ENCODE measurements at regions not wholly inside any gene's neighbourhood (a gene's known extent, or its start where the extent isn't known, plus 50 kb on each side); places are given as distances from the start of the nearest gene placed in this dataset.

- no peak for DNase-seq
- intact Hi-C loops (cut with DNase I): no loop called here
Observed at GRCh38 chr7:10797157-10797556, 176.5 kb upstream of the PHF14 start.

- DNase-seq: no peak
- intact Hi-C loops (cut with DNase I): no loop called here
Observed at GRCh38 chr7:10798044-10798443, 175.6 kb upstream of the PHF14 start.

- intact Hi-C loops (cut with DNase I): no loop called here
- no peak for DNase-seq
Observed at GRCh38 chr7:10799475-10799874, 174.2 kb upstream of the PHF14 start.

DNA sequence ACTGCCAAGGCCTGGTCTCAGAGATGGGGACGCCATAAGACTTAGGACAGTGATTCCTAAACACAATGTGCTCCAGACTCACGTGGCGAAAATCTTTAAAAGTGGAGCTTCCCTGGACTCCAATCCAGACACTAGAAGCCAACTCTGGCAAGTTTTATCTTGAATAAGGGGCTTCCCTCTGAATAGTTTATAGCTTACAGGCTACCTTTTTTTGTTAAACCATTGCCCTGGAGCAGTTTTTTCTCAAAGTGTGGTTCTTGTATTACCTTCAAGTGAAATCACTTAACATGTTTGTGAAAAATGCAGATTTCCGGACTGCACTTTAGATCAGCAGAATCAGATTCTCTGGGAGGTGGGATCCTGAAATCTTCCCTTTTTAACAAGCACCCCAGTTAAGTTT, 171.7 kb upstream of the PHF14 start:
- intact Hi-C loops (cut with DNase I): no loop called here
- DNase-seq: no peak

- intact Hi-C loops (cut with DNase I): no loop called here
- no peak for DNase-seq
Observed at GRCh38 chr7:10802526-10802925, 171.1 kb upstream of the PHF14 start.

GRCh38 chr7:10803720-10804119, 170.0 kb upstream of the PHF14 start:
- DNase-seq: no peak
- intact Hi-C loops (cut with DNase I): no loop called here

- DNase-seq: no peak
- intact Hi-C loops (cut with DNase I): no loop called here
Observed at GRCh38 chr7:10804770-10805169, 168.9 kb upstream of the PHF14 start.

GRCh38 chr7:10815546-10815945, 158.1 kb upstream of the PHF14 start:
- intact Hi-C loops (cut with DNase I): no loop called here
- DNase-seq: no peak

DNA sequence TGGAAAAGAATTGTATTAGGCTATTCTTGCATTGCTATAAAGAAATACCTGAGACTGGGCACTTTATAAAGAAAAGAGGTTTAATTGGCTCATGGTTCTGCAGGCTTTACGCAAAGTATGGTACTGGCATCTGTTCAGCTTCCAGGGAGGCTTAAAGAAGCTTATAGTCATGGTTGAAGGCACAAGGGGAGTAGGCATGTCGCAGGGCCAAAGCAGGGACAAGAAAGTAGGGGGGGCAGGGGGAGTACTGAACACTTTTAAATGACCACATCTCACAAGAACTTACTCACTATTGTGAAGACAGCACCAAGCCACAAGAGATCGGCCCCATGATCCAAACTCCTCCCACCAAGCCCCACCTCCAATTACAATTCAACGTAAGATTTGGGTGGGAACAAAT, 152.5 kb upstream of the PHF14 start:
- no peak for DNase-seq
- intact Hi-C loops (cut with DNase I): no loop called here

DNA sequence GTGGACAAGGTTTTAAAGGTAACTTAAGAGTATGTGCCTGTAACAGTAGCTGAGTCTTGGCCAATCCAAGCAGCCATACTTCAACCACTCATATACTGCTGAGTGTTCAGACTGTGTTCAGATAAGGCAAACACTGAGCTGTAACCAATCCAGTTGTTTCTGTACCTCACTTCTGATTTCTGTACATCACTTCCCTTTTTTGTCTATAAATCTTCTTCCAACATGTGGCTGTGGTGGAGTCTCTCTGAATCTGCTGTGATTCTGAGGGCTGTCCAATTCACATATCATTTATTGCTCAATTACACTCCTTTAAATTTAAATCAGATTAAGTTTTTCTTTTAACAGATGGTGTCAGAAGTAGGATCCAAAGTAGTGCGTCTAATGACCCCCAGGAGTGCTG, 149.5 kb upstream of the PHF14 start:
- intact Hi-C loops (cut with DNase I): no loop called here
- DNase-seq: no peak

GRCh38 chr7:10838228-10838627, 135.4 kb upstream of the PHF14 start:
- no peak for DNase-seq
- intact Hi-C loops (cut with DNase I): no loop called here

DNA sequence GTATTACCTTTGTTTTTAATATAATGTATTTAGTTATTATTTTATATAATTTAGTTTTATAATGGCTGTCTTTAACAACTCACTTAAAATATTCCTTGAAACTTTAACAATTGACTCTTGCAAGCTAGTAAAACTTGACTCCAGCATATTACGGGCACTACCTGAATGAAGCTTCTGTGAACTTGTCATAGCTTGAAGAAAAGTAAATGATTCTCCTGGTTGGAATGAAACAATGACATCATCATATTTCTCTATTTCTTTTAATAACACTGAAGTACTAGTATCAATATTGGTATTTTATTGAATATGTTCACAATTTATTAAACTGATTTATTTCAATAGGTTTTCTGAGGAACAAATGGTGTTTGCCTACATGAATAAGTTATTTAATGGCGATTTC, 128.4 kb upstream of the PHF14 start:
- intact Hi-C loops (cut with DNase I): no loop called here
- DNase-seq: no peak

- DNase-seq: no peak
- intact Hi-C loops (cut with DNase I): no loop called here
Observed at GRCh38 chr7:10855583-10855982, 118.1 kb upstream of the PHF14 start.

GRCh38 chr7:10860516-10860915, 113.2 kb upstream of the PHF14 start:
- no peak for DNase-seq
- intact Hi-C loops (cut with DNase I): no loop called here

GRCh38 chr7:10863476-10863875, 110.2 kb upstream of the PHF14 start:
- DNase-seq: no peak
- intact Hi-C loops (cut with DNase I): no loop called here

GRCh38 chr7:10874666-10875065, 99.0 kb upstream of the PHF14 start:
- no peak for DNase-seq
- intact Hi-C loops (cut with DNase I): no loop called here

DNA sequence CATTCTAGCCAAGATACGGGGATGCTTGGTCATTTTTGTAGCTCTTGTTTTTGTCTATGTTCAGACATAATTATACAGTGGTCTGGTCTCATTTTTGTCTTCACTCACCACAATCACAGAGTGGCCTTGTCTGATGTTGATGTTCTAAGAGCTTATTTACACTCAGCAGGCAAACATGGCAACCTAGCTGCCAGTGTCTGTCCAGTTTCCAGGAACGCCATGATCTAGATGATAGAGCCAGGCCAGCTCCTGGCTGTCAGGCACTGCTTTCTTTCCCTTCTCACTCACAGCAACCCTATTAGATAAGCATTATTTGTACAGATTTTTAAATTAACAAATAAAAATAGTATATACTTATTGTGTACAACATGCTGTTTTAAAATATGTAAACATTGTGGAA, 98.6 kb upstream of the PHF14 start:
- intact Hi-C loops (cut with DNase I): no loop called here

DNA sequence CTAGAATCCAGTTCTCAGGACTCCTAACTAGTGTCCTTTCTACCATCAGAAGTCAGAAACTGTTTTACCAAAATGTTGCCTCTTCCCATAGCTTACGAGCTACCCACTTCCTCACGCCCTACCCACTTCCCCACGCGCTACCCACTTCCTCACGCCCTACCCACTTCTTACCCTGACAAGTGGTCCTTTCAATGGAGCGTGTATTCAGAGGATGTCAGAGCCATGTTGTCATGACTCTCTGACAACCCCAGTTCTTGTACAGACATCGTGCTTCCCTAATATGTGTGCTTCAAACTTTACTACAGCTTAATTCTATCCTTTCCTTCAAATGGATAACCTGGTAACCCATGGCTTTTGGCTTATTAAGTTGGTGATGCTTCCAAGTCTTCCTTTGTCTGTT, 84.8 kb upstream of the PHF14 start:
- DNase-seq: no peak
- intact Hi-C loops (cut with DNase I): no loop called here

More for the DNA sequence above, 98.6 kb upstream of the PHF14 start:
- DNase-seq: no peak

DNA sequence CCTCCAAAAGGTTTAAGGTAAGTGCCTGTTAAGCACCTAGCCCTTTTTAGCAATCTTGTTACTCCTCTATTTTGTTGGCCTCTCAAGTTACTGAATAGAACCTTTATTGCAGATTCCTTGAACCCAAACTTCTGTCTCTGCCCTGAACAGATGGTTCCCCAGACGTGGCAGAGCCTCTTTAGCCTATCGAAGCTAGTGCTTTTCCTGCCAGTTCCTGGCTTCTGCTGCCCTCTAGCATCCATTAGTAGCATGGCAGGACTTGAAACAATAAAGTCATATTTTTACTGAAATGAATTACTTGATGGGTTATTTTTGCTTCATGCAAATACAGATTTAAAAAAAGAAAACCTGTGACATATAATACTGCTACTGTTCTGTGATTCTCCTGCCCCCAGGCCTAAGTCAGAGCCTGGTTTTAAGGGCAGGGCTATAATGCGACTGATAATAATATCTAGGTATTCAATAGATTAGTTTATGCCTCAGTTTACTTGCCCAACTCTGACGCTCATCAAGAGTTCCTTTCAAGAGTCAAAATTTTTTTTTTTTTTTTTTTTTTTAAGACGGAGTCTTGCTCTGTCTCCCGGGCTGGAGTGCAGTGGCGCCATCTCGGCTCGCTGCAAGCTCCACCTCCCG, 84.3 kb upstream of the PHF14 start:
- peak in 39 of 42 donors; percentile 5 to 77 (median 49) for DNase-seq
- intact Hi-C loops (cut with DNase I): no loop called here

DNA sequence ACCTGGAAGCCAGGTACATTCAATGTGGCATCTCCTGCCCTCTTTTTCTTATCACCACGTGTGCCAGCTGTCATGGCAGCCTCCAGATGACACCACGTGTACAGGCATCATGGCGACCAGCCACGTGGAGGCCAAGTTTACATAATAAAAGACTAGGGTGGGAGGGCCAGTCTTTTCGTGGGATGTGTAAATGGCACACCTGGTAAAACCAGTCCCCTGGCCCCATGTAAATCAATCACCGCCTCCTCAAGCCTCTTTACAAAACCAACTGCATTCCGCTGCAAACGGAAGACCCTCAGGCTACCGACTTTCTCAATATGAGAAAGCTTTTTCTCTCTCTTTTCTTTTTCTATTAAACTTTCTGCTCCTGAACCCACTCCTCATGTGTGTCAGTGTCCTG, 65.1 kb upstream of the PHF14 start:
- DNase-seq: no peak
- intact Hi-C loops (cut with DNase I): no loop called here

DNA sequence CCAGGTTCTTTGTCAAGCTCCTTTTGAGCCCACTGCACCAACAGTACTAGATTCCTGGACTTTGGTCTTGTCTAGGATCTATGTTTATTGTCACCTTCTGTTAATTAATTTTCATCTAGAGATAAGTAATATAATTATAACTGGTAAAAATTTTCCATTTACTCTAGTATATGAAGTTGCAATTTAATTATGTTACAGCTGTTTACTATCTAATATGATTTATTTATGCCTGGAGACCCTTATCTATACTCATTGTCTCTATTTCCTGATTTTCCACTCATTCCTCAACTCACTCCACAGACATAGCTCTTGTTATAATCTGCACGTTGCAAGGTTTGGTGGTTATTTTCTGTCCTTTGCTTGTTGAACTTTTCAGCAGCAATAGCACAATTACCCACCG, 63.2 kb upstream of the PHF14 start:
- no peak for DNase-seq
- intact Hi-C loops (cut with DNase I): no loop called here

- intact Hi-C loops (cut with DNase I): no loop called here
- no peak for DNase-seq
Observed at GRCh38 chr7:10912077-10912476, 61.6 kb upstream of the PHF14 start.

Data from head of caudate nucleus (tissue), 42 donors.